NCI-H2081 (cell line): ENCODE measurements at regions not wholly inside any gene's neighbourhood (a gene's known extent, or its start where the extent isn't known, plus 50 kb on each side); places are given as distances from the start of the nearest gene placed in this dataset.

ENCODE experiments used
- DNase-seq, 2 experiments: peaks; one replicate each; lab custom pipeline; 2025; lab: John Stamatoyannopoulos, UW

GRCh38 chr12:59839514-59839913, 243.7 kb downstream of the SLC16A7 start:
- no peak for DNase-seq

DNA sequence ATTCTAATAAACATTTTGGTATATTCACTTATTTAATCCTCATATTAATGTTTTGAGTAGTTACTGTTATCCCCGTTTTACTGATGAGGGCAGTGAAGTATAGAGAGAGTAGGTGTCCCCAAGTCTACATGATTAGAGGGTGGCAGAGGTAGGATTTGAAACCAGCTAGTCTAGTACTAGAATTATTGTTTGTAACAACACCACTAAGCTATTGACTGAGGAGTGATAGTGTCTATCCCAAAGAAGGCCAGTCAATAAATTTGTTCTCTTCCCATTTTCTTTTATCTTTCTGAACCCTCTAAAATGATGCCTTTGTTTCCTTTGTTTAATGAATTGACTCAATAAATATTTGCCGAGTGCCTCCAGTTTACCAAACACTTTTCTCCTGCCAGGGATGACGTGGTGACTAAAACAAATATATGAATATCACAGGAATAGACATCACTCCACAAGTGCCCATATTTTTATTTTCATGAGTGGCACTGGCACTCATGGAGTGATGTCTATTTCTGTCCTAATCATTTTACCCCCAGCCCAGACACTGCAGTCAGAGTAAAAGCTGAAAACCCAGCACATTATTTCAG, 247.5 kb downstream of the SLC16A7 start:
- peak in 1 of 2 experiments; percentile 42 for DNase-seq

DNA sequence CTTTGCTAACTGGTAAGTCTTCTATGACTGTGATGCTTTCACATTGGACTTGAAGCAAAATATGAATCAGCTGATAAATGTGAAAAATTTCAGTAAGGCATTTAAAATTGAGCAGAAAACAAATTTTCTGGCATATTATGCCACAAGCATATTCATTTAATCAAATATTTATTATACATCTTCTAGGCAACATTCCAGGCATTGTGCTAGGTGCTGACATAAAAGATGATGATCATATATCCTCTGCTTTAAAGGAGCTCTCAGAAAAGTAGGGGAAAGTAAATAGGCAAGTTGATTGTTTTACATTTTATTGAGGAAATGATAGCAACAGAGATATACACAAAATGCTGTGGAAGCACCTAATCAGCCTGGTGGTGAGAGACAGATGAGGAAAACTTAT, 248.9 kb downstream of the SLC16A7 start:
- no peak for DNase-seq

DNA sequence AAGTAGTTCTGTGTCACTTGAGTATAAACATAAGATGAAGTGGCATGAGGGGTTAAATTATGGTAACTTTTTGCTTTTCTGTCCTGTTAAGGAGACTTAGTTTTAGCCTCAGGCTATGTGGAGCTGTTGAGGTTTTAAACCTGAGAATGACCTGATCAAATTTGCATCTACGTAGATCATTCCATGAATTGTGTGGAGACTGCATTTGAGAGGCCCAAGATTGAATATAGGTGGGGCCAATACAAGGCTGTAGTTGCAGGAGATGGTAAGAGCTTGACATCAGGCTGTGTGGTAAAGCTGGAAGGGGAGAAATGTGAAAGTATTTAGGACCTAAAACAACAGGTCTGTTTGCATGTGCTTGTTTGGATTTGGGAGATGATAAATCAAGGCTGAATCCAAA, 249.5 kb downstream of the SLC16A7 start:
- no peak for DNase-seq

DNA sequence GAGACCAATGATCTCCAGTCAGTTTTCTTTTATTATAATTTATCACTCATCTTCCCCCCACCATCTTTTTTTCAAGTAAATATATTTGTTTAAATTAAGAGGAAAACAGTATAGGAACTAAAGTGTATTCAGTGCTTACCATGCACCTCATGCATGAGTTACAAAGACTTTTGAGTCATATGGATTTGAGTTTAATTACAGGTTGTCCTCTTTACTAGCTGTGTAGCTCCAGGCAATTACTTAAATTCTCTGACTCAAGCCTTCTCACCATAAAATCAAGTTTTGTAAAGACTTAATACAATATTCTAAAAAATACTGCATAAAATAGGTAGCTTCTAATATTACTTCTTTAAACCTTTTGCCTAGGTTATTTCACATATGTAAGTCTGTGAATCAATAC, 251.3 kb downstream of the SLC16A7 start:
- no peak for DNase-seq

- DNase-seq, result no peak
Observed at GRCh38 chr12:59850268-59850667, 254.4 kb downstream of the SLC16A7 start.

- no peak for DNase-seq
Observed at GRCh38 chr12:59858508-59859170, 262.8 kb downstream of the SLC16A7 start.

DNA sequence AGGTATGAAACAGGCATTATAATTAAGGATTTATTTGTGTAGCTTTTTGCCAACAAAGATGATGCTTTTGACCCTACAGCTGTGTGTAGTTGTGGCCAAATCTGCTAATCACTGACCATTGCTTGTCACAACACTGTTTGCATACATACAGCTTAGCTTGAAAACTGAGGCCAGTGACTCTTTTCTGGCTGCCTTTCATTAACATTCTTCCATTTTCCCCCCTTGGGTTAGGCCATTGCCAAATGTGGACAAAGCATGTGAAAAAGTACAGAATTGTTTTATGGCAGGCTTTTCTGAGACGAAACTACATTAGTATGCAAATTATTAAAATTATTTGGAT, 263.3 kb downstream of the SLC16A7 start:
- DNase-seq, result no peak

- DNase-seq, result no peak
Observed at GRCh38 chr12:59861635-59862034, 265.8 kb downstream of the SLC16A7 start.

- no peak for DNase-seq
Observed at GRCh38 chr12:59867055-59867454, 271.2 kb downstream of the SLC16A7 start.

DNA sequence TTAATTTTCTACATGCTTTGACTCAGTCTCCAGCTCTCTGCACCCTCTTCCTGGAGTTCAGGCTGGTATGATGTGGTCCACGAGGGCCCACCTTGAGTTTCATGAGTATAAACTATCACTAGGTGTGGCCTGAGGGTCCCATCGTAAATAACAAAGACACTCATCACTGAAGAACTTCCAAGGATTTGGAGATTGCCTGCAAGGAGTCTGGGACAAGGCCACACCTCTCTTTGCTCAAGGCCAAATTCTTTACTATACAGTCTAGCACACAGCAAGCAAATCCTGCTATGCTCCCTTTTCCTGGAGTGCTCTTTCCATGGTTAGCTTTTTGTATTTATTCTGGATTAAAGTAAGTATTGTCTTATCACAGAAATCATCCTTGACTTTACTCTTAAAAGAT, 271.9 kb downstream of the SLC16A7 start:
- DNase-seq, result no peak

DNA sequence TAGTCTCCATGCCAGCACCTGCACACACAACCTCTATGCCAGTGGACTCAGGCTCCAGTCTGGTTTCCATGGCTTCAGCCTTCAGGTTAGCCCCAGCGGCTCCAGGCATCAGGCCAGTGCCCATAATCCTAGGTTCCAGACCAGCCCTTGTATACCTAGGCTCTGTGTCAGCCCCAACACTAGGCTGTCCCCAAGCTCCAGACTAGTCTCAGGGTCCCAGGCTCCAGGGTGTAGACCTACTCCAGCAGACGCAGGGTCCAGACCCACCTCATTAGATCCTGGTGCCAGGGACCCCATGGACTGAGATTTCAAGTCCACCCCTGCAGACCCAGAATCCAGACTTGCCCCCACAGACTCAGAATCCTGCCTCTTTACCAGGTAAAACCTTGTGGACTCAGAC, 275.9 kb downstream of the SLC16A7 start:
- DNase-seq, result no peak

DNA sequence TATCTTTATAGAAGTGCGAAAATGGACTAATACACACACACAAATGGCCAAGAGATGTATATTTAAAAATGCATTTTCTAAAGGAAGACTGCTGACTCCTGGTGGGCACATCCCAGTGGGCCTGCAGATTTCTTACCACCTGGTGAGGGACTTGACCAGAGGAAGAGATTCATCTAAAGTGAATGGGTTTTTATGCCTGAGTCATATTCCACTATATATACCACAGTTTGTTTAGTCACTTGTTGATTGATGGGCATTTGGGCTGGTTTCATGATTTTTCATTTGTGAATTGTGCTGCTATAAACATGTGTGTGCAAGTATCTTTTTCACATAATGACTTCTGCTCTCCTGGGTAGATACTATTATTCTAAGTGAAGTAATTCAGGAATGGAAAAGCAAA, 277.3 kb downstream of the SLC16A7 start:
- DNase-seq, result no peak

- DNase-seq, result no peak
Observed at GRCh38 chr12:59874781-59875180, 279.0 kb downstream of the SLC16A7 start.

DNA sequence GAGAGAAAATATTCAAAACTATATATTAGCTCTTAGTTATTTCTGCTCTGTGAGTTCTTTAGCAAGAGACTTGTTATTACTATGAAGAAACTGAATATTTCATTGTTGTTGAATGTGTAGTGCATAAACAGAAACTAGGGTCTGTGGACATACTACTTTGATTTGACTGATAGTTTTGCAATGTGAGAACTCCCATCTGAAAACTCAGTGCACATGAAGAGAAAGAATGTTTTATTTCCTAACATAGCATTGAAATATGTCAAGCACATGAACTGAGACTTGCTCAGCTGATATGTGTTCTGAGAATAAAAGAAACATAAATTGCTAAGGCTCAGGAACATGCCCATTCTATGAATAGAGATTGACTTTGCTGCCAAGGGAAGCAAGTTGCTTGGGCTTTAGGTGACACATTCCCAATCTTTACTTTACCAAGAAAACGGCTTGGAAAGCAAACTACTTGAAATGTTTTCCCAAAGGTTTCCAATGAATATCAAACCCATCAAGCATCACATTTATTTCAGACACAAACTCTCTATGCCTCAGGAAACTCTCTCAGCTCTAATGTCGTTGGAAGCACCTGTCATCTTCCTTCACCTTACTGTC, 290.4 kb downstream of the SLC16A7 start:
- DNase-seq, result no peak

DNA sequence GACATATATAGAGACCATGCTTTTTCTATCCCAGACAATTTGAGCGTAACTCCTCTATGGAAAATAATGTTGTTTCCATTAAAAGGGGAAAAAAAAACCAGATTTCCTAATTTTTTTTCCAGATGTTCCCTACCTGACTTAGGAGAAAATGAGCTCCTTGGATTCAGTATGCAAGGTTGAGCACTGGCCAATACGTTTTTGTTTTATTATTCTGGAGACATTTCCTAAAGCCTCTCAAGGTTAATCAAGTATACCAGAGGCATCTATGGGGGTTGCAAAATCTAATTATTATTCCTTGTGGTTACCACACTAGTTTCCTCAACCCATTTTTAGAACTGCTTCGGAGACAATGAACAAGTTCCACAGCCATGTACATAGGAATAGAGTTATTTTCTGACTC, 291.3 kb downstream of the SLC16A7 start:
- no peak for DNase-seq

DNA sequence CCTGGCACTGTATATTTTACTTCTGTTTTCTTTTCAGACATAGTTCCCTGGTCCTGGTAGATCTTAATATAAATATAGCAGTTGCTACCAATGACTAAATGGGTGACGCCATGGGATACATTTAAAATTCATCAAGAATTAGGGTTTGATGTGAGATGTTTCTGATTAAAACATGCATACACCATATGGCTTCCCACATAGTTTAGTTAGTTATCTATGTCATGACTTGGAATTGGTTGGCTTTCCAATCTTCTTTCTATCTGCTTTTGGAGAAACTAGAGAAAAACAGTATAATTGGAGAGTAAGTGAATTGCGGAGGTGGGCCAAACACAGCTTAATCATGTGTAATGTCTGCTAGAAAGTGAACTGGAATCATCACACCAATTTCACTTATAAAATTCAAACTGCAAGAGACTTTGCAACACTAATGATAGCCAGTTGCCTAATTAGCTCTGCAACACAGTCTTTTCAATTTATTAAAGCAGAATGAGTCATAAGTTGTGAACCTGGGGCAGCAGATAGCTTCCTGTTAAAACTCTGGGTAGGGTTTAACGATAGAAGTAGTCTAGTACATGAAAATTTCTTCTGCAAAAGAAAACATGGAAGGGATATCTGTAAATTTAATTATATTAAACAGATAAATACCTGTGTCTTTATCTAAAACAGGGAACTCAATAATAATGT, 295.2 kb downstream of the SLC16A7 start:
- no peak for DNase-seq

- DNase-seq, result no peak
Observed at GRCh38 chr12:59895166-59895775, 299.4 kb downstream of the SLC16A7 start.

- DNase-seq, result no peak
Observed at GRCh38 chr12:59904874-59905521, 309.2 kb downstream of the SLC16A7 start.

GRCh38 chr12:59911516-59911915, 315.7 kb downstream of the SLC16A7 start:
- no peak for DNase-seq

GRCh38 chr12:59916988-59917387, 321.2 kb downstream of the SLC16A7 start:
- no peak for DNase-seq

GRCh38 chr12:59927032-59927431, 331.2 kb downstream of the SLC16A7 start:
- no peak for DNase-seq
